HG02642 (cell line): ENCODE measurements at regions not wholly inside any gene's neighbourhood (a gene's known extent, or its start where the extent isn't known, plus 50 kb on each side); places are given as distances from the start of the nearest gene placed in this dataset.

ENCODE experiments used
- ATAC-seq: cut with Tn5 transposase; IDR thresholded peaks from one replicate; pipeline ENCODE4 v1.9.1; 2021; ENCODE audit warnings: mild to moderate bottlenecking; ENCODE audit not compliant: unreplicated experiment, poor library complexity

DNA sequence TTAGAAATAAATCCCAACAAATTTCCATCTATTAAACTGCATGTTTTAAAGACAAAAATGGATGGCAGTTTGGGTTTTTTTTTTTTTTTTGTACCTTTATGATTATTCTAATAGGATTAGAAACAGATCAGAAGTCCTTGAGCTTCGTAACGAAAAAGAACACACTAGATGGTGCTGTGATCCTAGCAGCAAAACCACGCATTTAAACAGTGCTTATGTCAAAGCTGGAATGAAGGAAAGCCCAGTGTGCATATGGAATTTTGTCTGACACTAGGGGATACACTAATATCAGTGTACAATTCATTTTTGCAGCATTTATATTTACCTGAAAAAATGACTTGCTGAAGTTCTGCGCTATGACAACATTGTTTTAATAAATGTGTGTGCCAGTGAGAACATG is 229.1 kb downstream of the VEGFC start:
- ATAC-seq = no peak

DNA sequence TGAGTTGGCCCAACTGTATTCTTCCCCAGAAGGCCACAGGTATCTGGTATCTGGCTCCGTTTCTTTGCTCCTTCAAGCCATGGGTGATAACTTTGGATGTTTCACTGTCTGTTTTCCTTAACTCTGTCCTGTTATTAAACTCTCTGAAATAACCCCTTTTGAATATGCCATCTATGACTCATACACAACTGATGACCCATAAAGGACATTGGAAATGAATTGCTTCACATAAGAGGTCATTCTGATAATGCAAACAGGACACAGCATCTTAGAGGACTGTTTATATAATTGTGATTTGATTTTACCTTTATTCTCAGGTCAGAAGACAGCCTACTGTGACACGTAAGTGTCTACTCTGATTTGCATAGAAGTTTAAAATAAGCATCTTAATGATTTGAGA is 227.7 kb downstream of the VEGFC start:
- no peak for ATAC-seq

DNA sequence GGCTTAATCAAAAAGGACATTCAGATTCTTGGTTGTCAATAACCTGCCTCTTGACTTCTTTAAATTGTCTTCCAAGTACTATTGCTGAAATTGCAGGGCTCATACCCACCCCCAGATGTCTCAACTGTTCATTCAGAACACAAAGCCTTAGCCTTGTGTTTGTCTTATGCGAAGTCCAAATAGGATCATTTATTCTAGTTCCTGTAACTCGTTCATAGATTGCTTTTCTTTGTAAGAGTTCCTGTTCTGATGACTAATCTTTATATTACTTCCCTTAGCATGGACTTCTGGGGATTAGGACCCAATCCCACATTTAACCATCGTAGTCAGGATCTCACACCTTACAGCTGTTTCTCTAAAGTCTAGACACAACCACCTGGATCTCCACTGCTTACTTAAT is 226.0 kb downstream of the VEGFC start:
- ATAC-seq = no peak

DNA sequence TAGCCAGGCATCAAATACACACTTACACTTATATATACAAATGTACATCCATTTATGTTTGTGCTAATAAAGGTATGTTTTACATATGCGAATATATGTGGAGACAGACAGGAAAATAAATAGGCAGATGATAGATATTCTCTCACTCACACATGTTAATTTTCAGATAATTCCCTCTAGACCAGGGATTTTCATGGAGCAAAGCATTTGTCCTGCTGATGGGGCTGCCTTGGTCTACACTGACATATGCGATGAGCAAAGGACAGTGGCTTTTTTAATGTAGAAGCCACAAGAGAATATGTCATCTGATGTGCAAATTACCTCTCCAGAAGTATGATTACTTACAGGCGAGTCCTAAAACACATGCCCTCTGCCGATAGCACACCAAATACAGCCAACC is 224.5 kb downstream of the VEGFC start:
- ATAC-seq = no peak

DNA sequence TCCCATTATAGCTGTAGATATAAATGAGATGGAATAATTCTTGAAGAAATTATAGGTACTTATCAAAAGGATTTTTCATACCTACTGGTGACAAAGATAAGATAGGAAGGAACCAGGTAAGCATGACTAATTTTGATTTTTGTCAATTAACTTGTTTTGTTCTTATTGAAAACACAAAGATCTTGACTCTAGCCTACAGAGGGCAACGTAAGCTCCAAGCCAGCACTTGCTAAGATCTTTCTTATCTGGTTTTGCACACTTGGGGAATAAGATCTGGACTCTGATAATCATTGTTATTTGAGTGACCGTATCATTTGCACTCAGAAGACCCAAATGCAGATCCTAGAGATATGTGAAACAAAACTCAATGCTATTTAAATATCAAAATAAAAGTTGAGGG is 223.4 kb downstream of the VEGFC start:
- ATAC-seq = no peak

DNA sequence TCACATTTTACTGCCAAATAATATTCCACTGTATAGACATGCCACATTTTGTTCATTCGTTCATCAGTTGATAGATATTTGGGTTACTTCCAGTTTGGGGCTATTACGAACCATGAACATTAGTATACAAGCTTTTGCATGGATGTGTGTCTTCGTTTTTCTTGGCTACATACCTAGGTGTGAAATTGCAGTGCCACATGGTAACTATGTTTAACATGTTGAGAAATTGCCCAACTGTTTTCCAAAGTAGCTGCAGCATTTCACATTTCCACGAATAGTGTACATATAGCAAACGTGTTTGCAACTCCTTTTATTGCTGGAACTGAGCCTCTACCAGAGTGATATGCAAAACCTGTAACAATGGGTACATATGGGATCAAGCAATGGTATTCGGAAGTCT is 221.5 kb downstream of the VEGFC start:
- ATAC-seq = no peak

DNA sequence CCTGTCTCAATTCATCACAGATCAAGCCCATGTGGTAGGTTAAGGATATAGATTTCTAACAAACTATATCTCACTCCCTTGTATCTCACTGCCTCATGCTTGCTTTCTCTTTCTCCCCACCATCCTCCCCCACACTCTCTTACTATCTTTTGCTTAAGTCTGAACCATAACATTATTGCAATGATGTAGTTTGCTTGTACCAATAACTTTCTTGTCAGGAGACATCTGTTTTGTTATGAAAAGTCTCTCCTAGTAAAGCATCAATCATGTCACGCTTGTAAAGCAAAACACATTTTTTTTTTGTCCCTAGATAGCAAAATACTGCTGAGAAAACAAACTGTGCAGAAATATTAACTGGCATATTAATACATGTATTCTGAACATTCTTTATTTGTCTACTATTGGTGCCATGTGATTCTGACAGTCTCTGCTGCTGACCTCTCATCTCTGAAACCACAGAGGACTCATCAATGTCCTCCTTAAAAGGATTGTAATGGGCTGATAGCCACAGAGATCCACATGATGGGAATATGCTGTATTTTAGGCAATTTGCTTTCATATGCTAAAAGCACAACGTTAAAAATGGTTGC is 217.5 kb downstream of the VEGFC start:
- ATAC-seq = no peak

DNA sequence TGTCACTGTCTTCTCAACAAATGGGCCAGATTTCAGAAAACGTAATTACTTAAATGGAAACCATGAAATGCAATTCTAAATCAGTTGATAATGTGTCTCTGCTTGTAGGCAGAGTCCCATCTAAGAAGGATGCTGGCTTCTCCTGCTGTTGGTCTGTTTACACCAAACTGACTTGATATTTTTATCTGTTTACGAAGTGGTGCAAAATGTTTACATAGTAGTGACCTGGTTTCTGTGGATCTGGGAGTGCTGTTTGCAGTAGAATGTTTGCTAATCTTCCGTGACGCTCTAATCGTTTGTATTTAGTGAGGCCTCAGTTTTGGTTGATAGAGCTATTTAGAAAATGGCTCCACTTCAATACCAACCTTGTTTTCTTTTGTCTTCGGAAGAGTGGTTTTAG is 213.5 kb downstream of the VEGFC start:
- no peak for ATAC-seq

DNA sequence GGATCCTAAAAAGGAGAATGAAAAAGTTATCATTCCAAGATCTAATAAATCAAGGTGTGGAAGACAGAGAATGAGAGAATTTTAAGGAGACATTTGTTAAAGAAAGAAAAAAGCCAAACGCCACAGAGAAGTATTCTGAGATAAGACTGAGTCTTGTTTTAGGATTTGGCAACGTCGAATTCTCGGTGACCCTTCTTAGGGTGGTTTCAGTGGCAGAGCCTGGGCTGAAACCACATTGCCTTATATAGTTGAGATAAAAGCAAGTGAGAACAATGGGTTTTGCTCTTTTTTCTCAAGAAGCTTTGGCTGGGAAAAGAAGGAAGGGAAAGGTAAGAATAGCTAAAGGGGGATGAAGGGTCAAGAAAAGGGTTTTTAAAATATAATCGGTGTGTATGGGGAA is 209.4 kb downstream of the VEGFC start:
- ATAC-seq = no peak

DNA sequence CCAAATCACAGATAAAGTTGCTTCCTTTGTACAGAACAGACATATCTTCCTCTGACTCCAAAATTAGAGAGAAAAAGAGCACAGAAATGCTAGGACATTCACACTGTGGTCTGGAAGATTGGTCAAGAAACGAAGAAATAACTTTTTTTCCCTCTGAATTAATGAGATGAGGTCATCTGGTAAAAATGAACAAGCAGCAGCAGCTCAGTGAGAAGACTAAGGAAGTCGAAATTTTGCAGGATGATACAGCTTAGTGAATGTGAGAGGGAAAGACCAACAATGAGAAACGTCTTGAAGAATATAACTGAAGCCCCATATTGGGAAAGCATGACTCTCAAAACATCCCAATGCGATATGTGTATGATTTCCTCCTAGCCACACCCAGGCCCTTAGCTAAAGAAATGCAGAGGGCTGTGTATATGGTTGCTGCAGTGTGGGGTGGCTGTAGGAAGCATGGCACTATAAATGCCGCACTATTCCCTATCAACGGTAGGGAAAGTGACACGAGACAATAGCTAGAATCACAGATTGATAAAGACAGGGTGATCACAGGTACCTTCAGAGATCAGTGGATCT is 208.6 kb downstream of the VEGFC start:
- no peak for ATAC-seq

DNA sequence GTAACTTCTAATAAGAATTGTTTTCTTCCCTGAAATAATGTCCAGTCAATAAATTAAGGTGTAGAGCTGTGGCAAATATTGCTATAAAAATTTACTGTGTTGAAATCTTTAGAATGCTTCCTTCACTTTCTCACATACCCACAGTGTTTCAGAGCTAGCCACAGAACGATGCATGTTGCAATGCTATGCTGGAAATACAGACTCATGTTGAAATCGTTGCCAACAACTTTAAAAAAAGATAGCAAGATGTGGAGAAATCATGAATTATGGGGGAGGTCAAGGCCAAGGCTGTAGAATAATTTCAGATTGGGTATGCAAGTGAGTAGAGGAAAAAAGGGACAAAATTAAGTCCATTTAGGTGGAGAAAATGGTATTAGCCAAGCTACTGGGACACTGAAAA is 204.8 kb downstream of the VEGFC start:
- ATAC-seq = no peak

DNA sequence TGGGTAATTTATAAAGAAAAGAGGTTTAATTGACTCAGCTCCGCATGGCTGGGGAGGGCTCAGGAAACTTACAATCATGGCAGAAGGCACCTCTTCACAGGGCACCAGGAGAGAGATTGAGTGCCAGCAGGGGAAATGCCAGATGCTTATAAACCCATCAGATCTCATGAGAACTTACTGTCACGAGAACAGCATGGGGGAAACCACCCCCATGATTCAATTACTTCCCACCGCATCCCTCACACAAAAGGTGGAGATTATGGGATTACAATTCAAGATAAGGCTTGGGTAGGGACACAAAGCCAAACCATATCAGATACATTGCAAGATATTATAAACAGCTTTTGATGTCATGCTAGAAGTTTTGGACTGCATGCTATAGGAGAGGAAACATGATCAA is 204.3 kb downstream of the VEGFC start:
- no peak for ATAC-seq

DNA sequence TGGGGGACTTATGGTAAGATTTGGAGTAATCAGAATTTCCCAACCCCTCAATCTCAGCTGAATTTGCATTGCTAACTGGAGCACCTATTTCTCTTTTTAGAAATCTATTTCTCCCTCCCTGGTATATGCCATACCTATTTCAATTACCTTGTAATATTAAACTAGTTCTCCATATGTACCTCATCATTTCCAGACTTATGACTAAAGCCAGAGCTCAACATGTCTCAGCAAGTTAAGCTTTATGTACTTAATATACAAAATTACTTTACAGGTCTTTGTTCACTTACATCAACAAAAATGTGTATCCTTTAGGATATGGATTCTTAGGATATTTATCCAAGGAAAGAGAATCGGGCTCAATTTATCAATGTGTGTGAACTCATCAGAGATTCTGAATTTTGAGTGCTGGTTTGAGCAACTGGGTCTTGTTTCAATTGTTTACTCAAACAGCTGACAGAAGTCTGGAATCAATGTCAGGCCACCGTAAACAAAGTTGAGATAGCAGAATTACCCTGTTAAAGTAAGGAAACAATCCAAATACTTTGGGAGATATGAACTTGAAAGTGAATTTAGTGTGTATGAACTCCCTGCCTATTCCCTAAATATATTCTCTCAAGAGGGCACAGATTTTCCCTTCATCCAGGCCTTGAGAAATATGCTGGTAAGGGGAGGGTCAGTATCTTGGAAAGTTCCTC is 199.6 kb downstream of the VEGFC start:
- no peak for ATAC-seq

DNA sequence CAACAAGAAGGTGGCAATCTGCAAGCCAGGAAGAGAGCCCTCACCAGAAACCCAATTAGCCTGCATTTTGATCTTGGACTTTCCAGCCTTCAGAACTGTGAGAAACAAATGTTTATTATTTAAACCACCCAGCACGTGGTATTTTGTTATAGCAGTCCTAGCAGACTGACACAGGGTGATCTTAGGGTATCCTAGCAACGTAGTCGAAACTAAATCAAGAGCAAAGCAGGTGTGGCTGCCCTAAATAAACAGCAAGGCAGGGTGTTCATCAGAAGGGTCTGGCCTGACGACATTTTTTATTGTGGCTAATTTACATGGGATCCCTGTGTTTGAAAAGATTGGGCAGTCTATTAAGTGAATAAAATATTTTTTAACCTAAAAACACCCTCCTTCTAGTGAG is 198.8 kb downstream of the VEGFC start:
- no peak for ATAC-seq

DNA sequence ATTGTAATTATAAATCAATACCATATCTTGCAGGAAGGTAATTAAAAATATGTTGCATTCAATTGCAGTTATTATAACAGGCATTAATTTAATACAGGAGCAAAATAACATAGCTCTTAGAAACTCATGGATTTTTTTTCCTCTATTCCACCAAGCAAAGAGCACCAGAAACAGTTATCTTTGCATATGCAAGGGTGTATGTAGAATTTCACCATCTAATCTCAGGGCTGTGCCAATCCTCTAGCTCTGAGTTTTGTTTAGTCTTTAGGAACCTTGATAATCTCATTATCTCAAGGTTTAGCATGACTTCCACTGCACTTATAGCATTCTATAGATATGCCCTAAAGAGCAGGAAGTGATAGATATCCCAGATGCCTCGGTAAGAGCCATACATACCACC is 197.5 kb downstream of the VEGFC start:
- no peak for ATAC-seq

DNA sequence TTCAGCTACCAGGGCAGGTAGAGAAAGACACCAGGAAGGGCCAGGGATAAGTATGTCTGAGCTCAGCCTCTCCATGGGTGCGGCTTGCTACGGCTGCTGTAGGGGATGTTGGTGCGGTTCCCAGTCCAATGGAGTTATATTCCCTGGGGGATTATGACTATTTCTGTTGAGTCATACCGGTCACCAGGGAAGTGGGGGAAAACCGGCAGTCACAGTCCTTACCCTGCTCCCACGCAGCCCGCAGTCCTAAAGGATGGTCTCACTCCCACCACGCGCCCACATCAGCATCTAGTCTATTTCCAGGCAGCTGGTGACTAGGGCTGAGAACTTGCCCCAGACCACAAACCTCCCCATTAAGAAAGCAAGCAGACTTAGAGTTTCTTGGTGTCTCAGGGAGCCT is 191.6 kb downstream of the VEGFC start:
- ATAC-seq = no peak

DNA sequence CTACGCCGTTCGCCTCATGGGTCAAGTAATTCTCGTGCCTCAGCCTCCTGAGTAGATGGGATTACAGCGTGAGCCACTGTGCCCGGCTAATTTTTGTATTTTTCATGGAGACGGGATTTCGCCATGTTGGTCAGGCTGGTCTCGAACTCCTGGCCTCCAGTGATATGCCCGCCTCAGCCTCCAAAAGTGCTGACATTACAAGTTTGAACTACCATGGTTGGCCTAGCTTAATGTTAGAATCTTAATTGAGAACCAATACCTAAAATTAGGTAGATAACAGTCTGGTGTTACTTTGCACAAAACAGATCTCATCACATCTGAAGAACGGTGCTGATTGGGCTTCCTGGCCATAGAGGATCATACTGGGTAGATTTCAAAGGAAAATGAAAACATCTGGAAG is 184.9 kb downstream of the VEGFC start:
- ATAC-seq = no peak

DNA sequence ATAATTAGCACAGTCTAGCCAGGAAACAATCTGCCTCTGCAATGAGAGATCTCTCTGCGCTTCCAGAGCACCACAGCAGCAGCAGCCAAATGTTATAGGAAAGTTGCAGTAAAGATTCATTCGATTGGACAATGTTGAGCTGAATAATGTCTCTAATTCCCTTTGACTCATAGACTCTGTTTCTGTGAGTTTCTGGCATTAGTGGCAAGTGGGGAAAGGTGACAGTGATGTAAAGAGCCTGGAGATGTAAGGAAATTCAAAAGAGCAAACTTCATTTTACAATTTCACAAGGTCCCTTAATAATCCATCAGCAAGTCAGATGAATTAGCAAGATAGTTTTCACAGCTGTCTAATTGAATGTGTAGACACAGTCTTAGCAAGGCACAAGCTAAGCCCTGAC is 184.4 kb downstream of the VEGFC start:
- ATAC-seq = no peak

DNA sequence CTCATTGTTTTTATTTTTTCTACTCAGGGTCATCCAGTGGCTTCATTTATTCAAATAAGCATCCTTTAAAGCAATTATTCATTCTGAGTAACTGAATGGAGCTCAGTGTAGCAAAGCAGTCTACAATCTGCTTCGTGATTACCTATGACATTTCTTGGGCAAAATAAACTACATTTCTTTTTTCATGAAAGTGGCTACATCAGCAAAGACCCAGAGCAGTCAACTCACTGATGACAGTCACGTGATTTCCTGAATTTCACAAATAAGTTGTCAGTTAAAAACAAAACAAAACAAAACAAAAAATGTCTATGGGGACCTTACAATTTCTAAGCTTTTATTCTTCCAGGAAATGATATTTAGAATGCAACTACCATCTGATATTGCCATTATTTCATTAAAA is 182.1 kb downstream of the VEGFC start:
- no peak for ATAC-seq

DNA sequence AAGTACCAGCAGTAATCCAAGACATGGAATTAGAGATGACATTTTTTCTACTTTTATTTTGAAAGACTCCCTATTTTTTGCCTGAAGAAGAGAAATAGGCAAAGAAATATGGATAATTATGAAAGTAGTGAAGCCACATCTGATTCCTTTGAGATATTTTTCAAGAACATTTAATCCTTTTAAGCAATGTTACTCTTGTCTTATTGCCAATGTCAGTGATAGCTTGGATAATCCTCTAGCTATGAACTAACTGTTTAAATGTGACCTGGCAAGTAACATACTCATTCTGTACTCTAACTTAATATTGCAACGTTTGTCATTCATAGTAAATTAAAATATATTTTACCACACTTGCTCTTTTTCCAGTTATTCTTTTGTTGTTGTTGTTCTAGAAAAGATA is 181.3 kb downstream of the VEGFC start:
- ATAC-seq = no peak

DNA sequence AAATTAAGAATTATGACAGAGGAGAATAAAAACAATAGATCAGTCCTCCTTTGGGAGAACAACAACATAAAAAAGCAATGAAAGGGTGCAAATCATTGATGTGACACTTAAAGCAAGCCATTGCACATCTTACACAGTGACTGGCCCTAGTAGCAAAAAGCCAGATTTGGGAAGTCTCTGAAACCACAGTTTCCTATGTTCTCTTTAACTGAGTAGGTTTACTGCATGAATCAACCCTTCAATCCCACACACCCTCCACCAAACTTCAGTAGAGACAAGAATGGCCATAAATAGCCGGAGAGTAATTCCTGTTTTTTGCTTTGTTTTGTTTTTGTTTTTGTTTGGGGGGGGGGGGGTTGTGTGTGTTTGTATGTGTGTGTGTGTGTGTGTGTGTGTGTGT is 180.8 kb downstream of the VEGFC start:
- ATAC-seq = no peak

DNA sequence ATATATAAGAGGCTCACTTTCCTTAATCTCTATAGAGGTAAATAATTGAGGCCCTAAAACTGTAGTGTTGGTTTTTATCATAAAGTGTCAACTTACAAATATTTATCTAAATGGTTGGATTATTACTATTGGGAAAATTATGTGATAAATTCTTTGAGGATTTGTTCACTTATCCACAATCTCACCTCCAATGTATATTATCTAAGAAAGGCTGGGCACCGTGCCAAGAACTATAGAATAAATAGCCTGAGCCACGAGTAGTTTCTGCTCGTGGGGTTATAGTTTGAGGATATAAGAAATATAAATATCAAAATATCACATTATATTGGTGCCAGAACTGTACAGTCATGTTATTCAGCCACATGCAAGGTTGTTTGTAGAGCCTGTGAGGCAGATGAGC is 177.9 kb downstream of the VEGFC start:
- ATAC-seq = no peak
